ENCODE measurements at regions not wholly inside any gene's neighbourhood (a gene's known extent, or its start where the extent isn't known, plus 50 kb on each side); places are given as distances from the start of the nearest gene placed in this dataset.

DNA sequence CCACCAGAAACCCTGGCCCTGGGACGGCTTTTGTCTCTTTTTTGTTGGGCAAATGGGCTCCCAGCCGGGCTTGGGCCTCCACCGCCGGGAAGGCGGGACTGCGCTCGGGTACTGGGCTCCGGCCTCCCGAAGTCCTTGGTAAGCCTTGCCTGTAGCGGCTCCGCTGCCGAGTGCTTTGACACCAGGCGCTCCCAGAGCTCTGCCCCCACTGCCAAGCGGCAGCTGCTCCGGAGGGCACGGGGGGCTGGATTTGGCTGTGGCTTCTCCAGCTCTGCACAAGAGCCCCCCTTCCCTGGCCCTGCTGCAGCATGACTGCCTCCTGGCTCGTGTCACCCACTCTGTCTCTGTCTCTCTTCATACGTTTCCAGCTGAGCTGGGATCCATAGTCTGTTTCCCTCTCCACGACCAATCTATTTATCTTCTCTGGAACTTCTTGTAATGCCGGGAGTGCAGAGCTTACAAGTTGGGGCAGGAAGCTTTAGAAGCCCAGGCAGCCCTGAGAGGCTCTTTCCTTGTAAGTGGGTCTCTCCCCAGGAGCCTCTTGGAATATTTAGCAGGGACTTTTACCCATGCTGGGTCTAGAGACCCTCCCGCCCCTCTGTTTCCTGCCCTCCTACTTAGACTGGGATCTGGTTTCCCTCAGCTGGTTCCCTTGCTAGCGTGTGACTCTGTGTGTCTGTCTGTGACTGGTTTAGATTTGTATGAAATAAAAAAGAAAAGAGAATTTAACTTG, 246.9 kb upstream of the GSE1 start:
- Histone ChIP-seq H3K27ac (no peak overlapping the region), H3K27me3 (no peaks in the 10 kb centered on the region), H3K9me3 (no peaks in the 10 kb centered on the region), H3K36me3 (no peaks in the 10 kb centered on the region), H3K4me1 (ENCODE audit: control insufficient read depth in 1 of 2, insufficient read depth in 1 of 2, low read depth in 1 of 2, low read length in 1 of 2) (no peaks in the 10 kb centered on the region), H3K4me3 (ENCODE audit: low read depth in 1 of 2, low read length in 1 of 2) (no peak overlapping the region)
- TF ChIP-seq, protein P1, sequence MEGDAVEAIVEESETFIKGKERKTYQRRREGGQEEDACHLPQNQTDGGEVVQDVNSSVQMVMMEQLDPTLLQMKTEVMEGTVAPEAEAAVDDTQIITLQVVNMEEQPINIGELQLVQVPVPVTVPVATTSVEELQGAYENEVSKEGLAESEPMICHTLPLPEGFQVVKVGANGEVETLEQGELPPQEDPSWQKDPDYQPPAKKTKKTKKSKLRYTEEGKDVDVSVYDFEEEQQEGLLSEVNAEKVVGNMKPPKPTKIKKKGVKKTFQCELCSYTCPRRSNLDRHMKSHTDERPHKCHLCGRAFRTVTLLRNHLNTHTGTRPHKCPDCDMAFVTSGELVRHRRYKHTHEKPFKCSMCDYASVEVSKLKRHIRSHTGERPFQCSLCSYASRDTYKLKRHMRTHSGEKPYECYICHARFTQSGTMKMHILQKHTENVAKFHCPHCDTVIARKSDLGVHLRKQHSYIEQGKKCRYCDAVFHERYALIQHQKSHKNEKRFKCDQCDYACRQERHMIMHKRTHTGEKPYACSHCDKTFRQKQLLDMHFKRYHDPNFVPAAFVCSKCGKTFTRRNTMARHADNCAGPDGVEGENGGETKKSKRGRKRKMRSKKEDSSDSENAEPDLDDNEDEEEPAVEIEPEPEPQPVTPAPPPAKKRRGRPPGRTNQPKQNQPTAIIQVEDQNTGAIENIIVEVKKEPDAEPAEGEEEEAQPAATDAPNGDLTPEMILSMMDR (IDR thresholded peaks at IDR 0.05) = no peak

DNA sequence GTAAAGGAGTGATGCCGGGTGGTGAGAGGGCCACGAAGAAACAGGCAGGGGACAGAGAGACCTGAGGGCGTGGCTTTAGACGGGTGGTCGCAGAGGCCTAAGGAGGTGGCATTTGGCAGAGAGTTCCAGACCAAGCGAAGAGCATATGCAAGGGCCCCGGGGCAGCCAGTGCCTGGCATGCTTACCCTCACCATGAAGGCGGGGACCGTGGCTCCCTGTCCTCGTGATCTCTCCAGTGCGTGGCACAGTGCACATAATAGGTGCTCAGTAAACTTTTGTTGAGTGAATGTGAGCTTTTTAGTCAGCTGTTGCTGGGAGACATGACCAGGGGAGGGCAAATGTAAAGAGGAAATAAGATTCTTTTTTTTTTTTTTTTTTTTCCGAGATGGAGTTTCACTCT, 245.6 kb upstream of the GSE1 start:
- Histone ChIP-seq H3K36me3 (no peaks in the 10 kb centered on the region), H3K27me3 (no peaks in the 10 kb centered on the region), H3K9me3 (no peaks in the 10 kb centered on the region), H3K27ac (no peak overlapping the region), H3K4me1 (ENCODE audit: control insufficient read depth in 1 of 2, insufficient read depth in 1 of 2, low read depth in 1 of 2, low read length in 1 of 2) (peaks cover 0 to under 1% of the 10 kb centered on the region in 2 experiments), H3K4me3 (ENCODE audit: low read depth in 1 of 2, low read length in 1 of 2) (no peak overlapping the region)
- TF ChIP-seq, protein P1 (IDR thresholded peaks at IDR 0.05) = no peak

DNA sequence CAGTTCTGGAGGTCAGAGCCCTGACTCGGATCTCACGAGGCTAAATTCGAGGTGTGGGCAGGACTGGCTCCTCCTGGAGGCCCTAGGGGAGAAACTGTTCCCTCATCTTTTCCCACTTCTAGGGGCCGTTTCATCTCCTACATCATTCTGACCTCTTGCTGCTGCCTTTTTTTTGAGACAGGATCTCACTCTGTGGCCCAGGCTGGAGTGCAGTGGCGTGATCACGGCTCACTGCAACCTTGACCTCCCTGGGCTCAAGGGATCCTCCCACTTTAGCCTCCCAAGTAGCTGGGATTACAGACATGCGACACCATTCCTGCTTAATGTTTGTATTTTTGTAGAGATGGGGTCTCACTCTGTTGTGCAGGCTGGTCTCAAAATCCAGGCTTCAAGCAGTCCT, 244.1 kb upstream of the GSE1 start:
- Histone ChIP-seq H3K4me1 (ENCODE audit: control insufficient read depth in 1 of 2, insufficient read depth in 1 of 2, low read depth in 1 of 2, low read length in 1 of 2) (peaks cover 4 to 9% of the 10 kb centered on the region in 2 experiments), H3K4me3 (ENCODE audit: low read depth in 1 of 2, low read length in 1 of 2) (no peak overlapping the region)

DNA sequence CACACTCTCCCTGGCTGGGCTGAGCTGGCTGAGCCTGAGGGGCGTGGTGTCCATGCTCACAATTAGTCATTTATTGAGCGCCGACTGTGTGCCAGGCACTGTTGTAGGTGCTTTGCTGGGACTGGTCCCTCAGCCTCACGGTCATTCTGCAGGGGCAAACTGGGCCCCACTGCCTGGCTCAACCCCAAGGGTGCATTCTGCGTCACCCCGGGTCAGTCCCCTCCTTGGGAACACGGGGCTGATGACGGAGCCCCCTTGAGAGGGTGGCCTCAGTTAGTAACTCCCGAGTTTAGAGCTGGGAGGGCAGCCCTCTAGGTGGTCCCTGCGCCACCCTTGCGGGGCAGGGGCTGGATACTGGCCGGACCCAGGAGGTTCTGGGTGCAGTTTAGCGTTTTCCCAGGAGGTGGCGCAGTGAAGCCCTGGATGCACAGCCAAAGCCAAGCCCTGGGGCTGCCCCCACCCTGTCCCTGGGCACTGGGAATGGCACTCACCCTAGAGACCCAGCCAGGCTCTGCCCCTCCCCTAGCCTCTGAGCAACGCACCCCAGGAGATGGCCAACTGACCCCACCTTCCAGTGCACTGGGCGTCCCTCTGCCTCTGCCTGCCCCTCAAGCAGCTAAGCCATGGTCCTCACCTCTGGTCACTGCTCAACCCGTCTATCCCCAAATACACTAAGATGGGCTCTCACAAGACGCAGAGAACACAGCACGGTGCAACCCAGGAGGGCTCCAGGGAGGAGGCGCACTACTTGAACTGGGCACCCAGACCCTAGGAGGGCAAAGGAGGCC, 243.2 kb upstream of the GSE1 start:
- H3K9me3 ChIP-seq = no peaks in the 10 kb centered on the region
- no peaks in the 10 kb centered on the region for H3K27me3 ChIP-seq
- TF ChIP-seq, protein P1 (IDR thresholded peaks at IDR 0.05) = no peak
- H3K4me3 ChIP-seq (ENCODE audit: low read depth in 1 of 2, low read length in 1 of 2) = no peak overlapping the region
- H3K36me3 ChIP-seq = no peaks in the 10 kb centered on the region
- no peak overlapping the region for H3K27ac ChIP-seq
- peaks cover 4 to 9% of the 10 kb centered on the region in 2 experiments for H3K4me1 ChIP-seq (ENCODE audit: control insufficient read depth in 1 of 2, insufficient read depth in 1 of 2, low read depth in 1 of 2, low read length in 1 of 2)

More for the DNA sequence above, 244.1 kb upstream of the GSE1 start:
- H3K27me3 ChIP-seq = no peaks in the 10 kb centered on the region
- TF ChIP-seq, protein P1 (IDR thresholded peaks at IDR 0.05) = no peak
- no peak overlapping the region for H3K27ac ChIP-seq
- no peaks in the 10 kb centered on the region for H3K36me3 ChIP-seq
- no peaks in the 10 kb centered on the region for H3K9me3 ChIP-seq

DNA sequence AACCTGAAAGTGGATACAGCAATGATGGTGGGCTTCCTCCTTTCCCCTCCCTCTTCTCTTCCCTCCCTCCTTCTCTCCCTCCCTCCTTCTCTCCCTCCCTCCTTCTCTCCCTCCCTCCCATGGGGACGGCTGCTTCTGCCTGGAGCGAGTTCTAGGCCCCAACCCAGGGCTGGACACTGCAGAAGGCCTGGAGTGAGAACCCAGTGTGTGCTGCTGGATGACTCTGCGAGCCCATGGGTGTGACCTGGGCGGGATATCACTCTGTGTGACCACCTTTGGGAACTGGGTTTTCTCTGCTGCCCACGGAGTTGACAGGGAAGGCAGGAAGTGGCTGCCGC, 242.6 kb upstream of the GSE1 start:
- Histone ChIP-seq H3K36me3 (no peaks in the 10 kb centered on the region), H3K9me3 (no peaks in the 10 kb centered on the region), H3K4me1 (ENCODE audit: control insufficient read depth in 1 of 2, insufficient read depth in 1 of 2, low read depth in 1 of 2, low read length in 1 of 2) (peaks cover 4 to 9% of the 10 kb centered on the region in 2 experiments), H3K27me3 (no peaks in the 10 kb centered on the region), H3K4me3 (ENCODE audit: low read depth in 1 of 2, low read length in 1 of 2) (no peak overlapping the region), H3K27ac (no peak overlapping the region)
- TF ChIP-seq, protein P1 (IDR thresholded peaks at IDR 0.05) = no peak
